ENCODE measurements at regions not wholly inside any gene's neighbourhood (a gene's known extent, or its start where the extent isn't known, plus 50 kb on each side); places are given as distances from the start of the nearest gene placed in this dataset.

GRCh38 chr14:106218174-106218573, 691.8 kb downstream of the TMEM121 start:
- TF ChIP-seq CEBPB (IDR thresholded peaks at IDR 0.05), result no peak
- TF ChIP-seq NFIC (IDR thresholded peaks at IDR 0.05), result no peak

- TF ChIP-seq EGR1 (IDR thresholded peaks at IDR 0.05) (no peak), MAX (IDR thresholded peaks at IDR 0.05) (no peak), TCF12 (IDR thresholded peaks at IDR 0.05; ENCODE audit: low read depth) (no peak), TEAD4 (IDR thresholded peaks at IDR 0.05) (no peak), CEBPB (IDR thresholded peaks at IDR 0.05) (no peak), TAF1 (IDR thresholded peaks at IDR 0.05; ENCODE audit: low read depth) (no peak), YY1 (IDR thresholded peaks at IDR 0.05; ENCODE audit: low read depth) (no peak), RAD21 (IDR thresholded peaks at IDR 0.05; ENCODE audit: low read depth) (no peak), FOXM1 (IDR thresholded peaks at IDR 0.05; ENCODE audit: borderline replicate concordance, low read depth) (no peak), NFIC (IDR thresholded peaks at IDR 0.05) (no peak), USF1 (IDR thresholded peaks at IDR 0.05) (no peak), CREB1 (IDR thresholded peaks at IDR 0.05; ENCODE audit: low read depth) (no peak), EP300 (IDR thresholded peaks at IDR 0.05; ENCODE audit: borderline replicate concordance) (no peak)
Observed at GRCh38 chr14:106222311-106222710, 695.9 kb downstream of the TMEM121 start.

- TF ChIP-seq TAF1 (IDR thresholded peaks at IDR 0.05; ENCODE audit: low read depth), result no peak
- TF ChIP-seq RAD21 (IDR thresholded peaks at IDR 0.05; ENCODE audit: low read depth), result no peak
- no peak for TF ChIP-seq TCF12 (IDR thresholded peaks at IDR 0.05; ENCODE audit: low read depth)
- TF ChIP-seq YY1 (IDR thresholded peaks at IDR 0.05; ENCODE audit: low read depth), result no peak
- TF ChIP-seq TEAD4 (IDR thresholded peaks at IDR 0.05), result no peak
- no peak for TF ChIP-seq USF1 (IDR thresholded peaks at IDR 0.05)
- no peak for TF ChIP-seq EP300 (IDR thresholded peaks at IDR 0.05; ENCODE audit: borderline replicate concordance)
- TF ChIP-seq NFIC (IDR thresholded peaks at IDR 0.05), result no peak
- TF ChIP-seq CREB1 (IDR thresholded peaks at IDR 0.05; ENCODE audit: low read depth), result no peak
- no peak for TF ChIP-seq CEBPB (IDR thresholded peaks at IDR 0.05)
- TF ChIP-seq REST (IDR thresholded peaks at IDR 0.05; ENCODE audit: low read depth), result no peak
- TF ChIP-seq MAX (IDR thresholded peaks at IDR 0.05), result no peak
Observed at GRCh38 chr14:106222731-106223130, 696.3 kb downstream of the TMEM121 start.

- TF ChIP-seq CEBPB (IDR thresholded peaks at IDR 0.05) (no peak), EGR1 (IDR thresholded peaks at IDR 0.05) (no peak), YY1 (IDR thresholded peaks at IDR 0.05; ENCODE audit: low read depth) (no peak), CREB1 (IDR thresholded peaks at IDR 0.05; ENCODE audit: low read depth) (no peak), ZBTB7A (IDR thresholded peaks at IDR 0.05; ENCODE audit: low read depth) (no peak), RAD21 (IDR thresholded peaks at IDR 0.05; ENCODE audit: low read depth) (no peak), TCF12 (IDR thresholded peaks at IDR 0.05; ENCODE audit: low read depth) (no peak), REST (IDR thresholded peaks at IDR 0.05; ENCODE audit: low read depth) (no peak), NFIC (IDR thresholded peaks at IDR 0.05) (no peak)
Observed at GRCh38 chr14:106227793-106228192, 701.4 kb downstream of the TMEM121 start.

- TF ChIP-seq TEAD4 (IDR thresholded peaks at IDR 0.05), result no peak
- no peak for TF ChIP-seq CEBPB (IDR thresholded peaks at IDR 0.05)
- no peak for TF ChIP-seq EGR1 (IDR thresholded peaks at IDR 0.05)
- no peak for TF ChIP-seq CREB1 (IDR thresholded peaks at IDR 0.05; ENCODE audit: low read depth)
- TF ChIP-seq NFIC (IDR thresholded peaks at IDR 0.05), result no peak
Observed at GRCh38 chr14:106228541-106229158, 702.3 kb downstream of the TMEM121 start.

- no peak for TF ChIP-seq EGR1 (IDR thresholded peaks at IDR 0.05)
- no peak for TF ChIP-seq FOXM1 (IDR thresholded peaks at IDR 0.05; ENCODE audit: borderline replicate concordance, low read depth)
- no peak for TF ChIP-seq NFIC (IDR thresholded peaks at IDR 0.05)
- TF ChIP-seq EP300 (IDR thresholded peaks at IDR 0.05; ENCODE audit: borderline replicate concordance), result no peak
- no peak for TF ChIP-seq REST (IDR thresholded peaks at IDR 0.05; ENCODE audit: low read depth)
- no peak for TF ChIP-seq TCF12 (IDR thresholded peaks at IDR 0.05; ENCODE audit: low read depth)
- TF ChIP-seq USF1 (IDR thresholded peaks at IDR 0.05), result no peak
- TF ChIP-seq YY1 (IDR thresholded peaks at IDR 0.05; ENCODE audit: low read depth), result no peak
- no peak for TF ChIP-seq RAD21 (IDR thresholded peaks at IDR 0.05; ENCODE audit: low read depth)
- TF ChIP-seq CEBPB (IDR thresholded peaks at IDR 0.05), result no peak
- TF ChIP-seq MAX (IDR thresholded peaks at IDR 0.05), result no peak
- no peak for TF ChIP-seq TEAD4 (IDR thresholded peaks at IDR 0.05)
- no peak for TF ChIP-seq CREB1 (IDR thresholded peaks at IDR 0.05; ENCODE audit: low read depth)
- TF ChIP-seq ZBTB7A (IDR thresholded peaks at IDR 0.05; ENCODE audit: low read depth), result no peak
- TF ChIP-seq TAF1 (IDR thresholded peaks at IDR 0.05; ENCODE audit: low read depth), result no peak
Observed at GRCh38 chr14:106230071-106230470, 703.7 kb downstream of the TMEM121 start.
